ENCODE measurements at regions not wholly inside any gene's neighbourhood (a gene's known extent, or its start where the extent isn't known, plus 50 kb on each side); places are given as distances from the start of the nearest gene placed in this dataset.

DNA sequence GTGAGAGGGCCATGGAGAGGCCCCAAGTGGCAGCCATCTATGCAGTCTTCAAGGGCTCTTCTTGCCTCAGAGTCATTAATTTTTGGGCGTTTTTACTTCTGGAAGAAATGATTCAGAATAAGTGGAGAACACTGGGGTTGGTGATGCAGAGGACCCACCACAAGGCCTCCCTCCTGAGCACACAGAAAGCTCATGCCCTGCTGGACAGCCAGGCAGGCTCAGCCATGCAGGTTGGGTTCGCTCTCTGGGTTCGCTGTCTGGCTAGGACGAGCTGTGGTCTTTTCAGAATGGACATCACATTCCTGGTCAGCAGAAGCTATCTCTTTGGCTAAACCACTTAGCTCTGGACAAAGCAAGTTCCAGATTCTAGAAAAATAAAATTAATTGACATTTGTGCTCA lies 480.8 kb downstream of the RPS24 start:
- Histone ChIP-seq H3K4me3 (no peak overlapping the region), H3K4me1 (replicated peaks in 1 of 2) (no peaks in the 10 kb centered on the region), H3K27me3 (no peaks in the 10 kb centered on the region), H3K36me3 (replicated peaks in 1 of 2) (no peaks in the 10 kb centered on the region), H3K9me3 (replicated peaks in 1 of 3) (no peaks in the 10 kb centered on the region), H3K27ac (peak overlapping the region in 1 of 5 donors; percentile 19)
- 87 to 94% (median 92%) methylated on average over 3 to 4 of the region's 4 CpGs for WGBS, 4 donors
- TF ChIP-seq POLR2A (IDR thresholded peaks at IDR 0.05) = no peak
- TF ChIP-seq, protein P1, sequence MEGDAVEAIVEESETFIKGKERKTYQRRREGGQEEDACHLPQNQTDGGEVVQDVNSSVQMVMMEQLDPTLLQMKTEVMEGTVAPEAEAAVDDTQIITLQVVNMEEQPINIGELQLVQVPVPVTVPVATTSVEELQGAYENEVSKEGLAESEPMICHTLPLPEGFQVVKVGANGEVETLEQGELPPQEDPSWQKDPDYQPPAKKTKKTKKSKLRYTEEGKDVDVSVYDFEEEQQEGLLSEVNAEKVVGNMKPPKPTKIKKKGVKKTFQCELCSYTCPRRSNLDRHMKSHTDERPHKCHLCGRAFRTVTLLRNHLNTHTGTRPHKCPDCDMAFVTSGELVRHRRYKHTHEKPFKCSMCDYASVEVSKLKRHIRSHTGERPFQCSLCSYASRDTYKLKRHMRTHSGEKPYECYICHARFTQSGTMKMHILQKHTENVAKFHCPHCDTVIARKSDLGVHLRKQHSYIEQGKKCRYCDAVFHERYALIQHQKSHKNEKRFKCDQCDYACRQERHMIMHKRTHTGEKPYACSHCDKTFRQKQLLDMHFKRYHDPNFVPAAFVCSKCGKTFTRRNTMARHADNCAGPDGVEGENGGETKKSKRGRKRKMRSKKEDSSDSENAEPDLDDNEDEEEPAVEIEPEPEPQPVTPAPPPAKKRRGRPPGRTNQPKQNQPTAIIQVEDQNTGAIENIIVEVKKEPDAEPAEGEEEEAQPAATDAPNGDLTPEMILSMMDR (IDR thresholded peaks at IDR 0.05) = no peak
- intact Hi-C loops (cut with DNase I) = no loop called here
- DNase-seq = peak in 1 of 7 donors; percentile 10

DNA sequence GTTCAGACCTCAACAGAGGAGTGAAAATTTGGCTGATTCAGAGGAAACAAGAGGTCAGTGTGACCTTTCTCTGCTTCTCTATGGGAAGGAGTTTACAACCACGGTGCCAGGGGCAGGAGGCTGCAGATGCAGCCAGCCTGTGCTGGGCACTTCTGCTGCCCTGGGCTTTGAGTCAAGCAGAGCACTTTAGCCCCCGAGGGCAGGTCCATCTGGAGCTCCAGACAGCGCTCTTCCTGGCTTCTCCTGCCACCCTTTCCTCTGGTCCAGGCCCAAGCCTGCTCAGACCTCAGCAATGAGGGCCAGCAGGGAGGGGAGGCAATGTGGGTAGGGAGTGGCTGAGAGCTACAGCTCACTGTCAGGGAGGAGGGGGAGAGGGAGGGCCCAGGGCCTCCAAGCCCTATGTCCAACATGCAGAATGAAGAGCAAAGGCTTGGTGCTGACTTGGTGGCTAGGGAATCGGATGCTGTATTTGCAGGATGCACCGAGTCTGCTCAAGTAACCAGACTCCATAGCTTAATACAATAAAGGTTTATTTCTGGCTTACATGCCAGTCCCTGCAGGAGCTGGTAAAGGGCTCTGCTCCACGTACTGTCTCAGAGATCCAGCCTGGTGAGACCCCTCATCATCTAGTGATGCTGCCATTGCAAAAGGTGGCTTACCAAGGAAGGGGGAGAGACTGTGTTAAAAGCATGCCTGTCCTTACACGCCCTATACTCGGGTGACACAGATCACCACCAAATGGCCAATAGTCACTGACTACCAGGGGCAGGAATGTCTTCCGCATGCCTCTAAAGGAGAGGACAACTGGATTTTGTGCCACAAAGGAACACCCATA lies 481.6 kb downstream of the RPS24 start:
- TF ChIP-seq, protein P1 (IDR thresholded peaks at IDR 0.05) = no peak
- TF ChIP-seq POLR2A (IDR thresholded peaks at IDR 0.05) = no peak
- no peaks in the 10 kb centered on the region for H3K27me3 ChIP-seq
- H3K9me3 ChIP-seq (replicated peaks in 1 of 3) = no peaks in the 10 kb centered on the region
- no peak overlapping the region for H3K4me3 ChIP-seq
- peak overlapping the region in 2 of 5 donors; percentile 17 to 19 for H3K27ac ChIP-seq
- no peaks in the 10 kb centered on the region for H3K4me1 ChIP-seq (replicated peaks in 1 of 2)
- DNase-seq = peak in 1 of 7 donors; percentile 51
- intact Hi-C loops (cut with DNase I) = no loop called here
- 66 to 81% (median 80%) methylated on average over 6 to 9 of the region's 9 CpGs for WGBS, 4 donors
- no peaks in the 10 kb centered on the region for H3K36me3 ChIP-seq (replicated peaks in 1 of 2)

DNA sequence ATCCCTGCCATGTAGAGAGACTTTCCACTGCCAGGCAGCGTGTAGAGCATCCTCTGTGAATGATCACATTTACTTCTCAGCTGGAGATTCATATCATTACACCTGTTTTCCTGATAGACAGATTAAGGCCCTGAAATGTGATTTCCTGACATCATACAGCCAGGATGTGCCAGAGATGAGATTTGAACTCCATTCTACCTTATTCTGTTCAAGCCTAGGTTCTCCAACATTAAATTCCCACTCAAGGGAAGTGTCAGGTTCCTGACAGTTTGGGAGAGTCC lies 482.1 kb downstream of the RPS24 start:
- H3K4me3 ChIP-seq = no peak overlapping the region
- no peaks in the 10 kb centered on the region for H3K9me3 ChIP-seq (replicated peaks in 1 of 3)
- no peaks in the 10 kb centered on the region for H3K4me1 ChIP-seq (replicated peaks in 1 of 2)
- H3K27ac ChIP-seq = peak overlapping the region in 1 of 5 donors; percentile 17
- DNase-seq = no peak
- H3K36me3 ChIP-seq (replicated peaks in 1 of 2) = no peaks in the 10 kb centered on the region
- intact Hi-C loops (cut with DNase I) = no loop called here
- no peak for TF ChIP-seq POLR2A (IDR thresholded peaks at IDR 0.05)
- no peaks in the 10 kb centered on the region for H3K27me3 ChIP-seq
- whole genome bisulfite sequencing, 4 donors = 79 to 93% (median 90%) methylated on average over 1 of the region's 1 CpG

DNA sequence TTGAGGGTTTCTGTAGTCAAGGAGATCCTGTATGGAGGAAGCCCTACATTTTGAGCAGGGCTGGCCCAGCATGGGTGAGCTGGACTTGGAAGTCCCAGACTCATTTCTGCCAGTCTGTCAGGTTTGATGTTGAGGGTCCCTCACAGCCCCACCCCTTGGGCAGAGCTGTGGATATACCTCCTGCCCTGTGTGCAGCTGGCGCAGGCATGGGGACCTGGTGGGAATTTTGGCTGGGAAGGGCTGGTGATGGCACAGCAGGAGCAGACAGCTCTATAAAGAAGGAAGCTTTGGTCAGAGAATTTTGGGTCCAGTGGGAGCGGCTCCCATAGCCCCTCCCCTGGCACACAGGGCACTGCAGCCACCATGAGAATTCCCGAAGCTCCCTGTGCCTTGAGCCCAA lies 482.6 kb downstream of the RPS24 start:
- no peak for TF ChIP-seq POLR2A (IDR thresholded peaks at IDR 0.05)
- TF ChIP-seq, protein P1 (IDR thresholded peaks at IDR 0.05) = no peak
- no peak overlapping the region for H3K4me3 ChIP-seq
- no peaks in the 10 kb centered on the region for H3K9me3 ChIP-seq (replicated peaks in 1 of 3)
- WGBS, 4 donors = 87 to 96% (median 91%) methylated on average over 1 to 3 of the region's 3 CpGs
- no peaks in the 10 kb centered on the region for H3K36me3 ChIP-seq (replicated peaks in 1 of 2)
- no peaks in the 10 kb centered on the region for H3K4me1 ChIP-seq (replicated peaks in 1 of 2)
- peak in 1 of 7 donors; percentile 35 for DNase-seq
- H3K27ac ChIP-seq = no peak overlapping the region
- no peaks in the 10 kb centered on the region for H3K27me3 ChIP-seq
- intact Hi-C loops (cut with DNase I) = no loop called here

DNA sequence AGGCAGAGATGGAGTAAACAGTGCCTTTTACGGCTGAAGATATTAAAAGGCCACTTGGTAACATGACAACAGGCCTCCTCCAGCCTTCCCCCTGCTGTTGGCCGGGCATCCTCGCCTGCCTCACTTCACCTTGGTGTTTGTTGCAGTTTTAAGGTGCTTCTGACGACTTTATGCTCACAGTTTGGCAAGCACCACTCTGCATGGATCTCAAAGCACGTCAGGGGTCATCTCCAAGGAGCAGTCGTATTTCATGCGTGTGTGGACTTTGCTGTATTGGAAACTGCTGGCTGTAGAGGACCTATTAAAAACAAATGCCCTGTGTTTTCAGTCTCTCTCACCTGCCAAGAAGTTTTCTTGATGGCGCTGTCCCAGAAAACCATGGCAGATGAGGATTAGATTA lies 483.1 kb downstream of the RPS24 start:
- DNase-seq = peak in 1 of 7 donors; percentile 36
- intact Hi-C loops (cut with DNase I) = no loop called here

More for the DNA sequence above, 483.1 kb downstream of the RPS24 start:
- Histone ChIP-seq H3K36me3 (replicated peaks in 1 of 2) (no peaks in the 10 kb centered on the region), H3K4me3 (no peak overlapping the region), H3K27ac (no peak overlapping the region), H3K4me1 (replicated peaks in 1 of 2) (no peaks in the 10 kb centered on the region), H3K27me3 (no peaks in the 10 kb centered on the region), H3K9me3 (replicated peaks in 1 of 3) (no peaks in the 10 kb centered on the region)
- 86 to 95% (median 89%) methylated on average over 8 of the region's 8 CpGs for WGBS, 4 donors
- no peak for TF ChIP-seq POLR2A (IDR thresholded peaks at IDR 0.05)
- TF ChIP-seq, protein P1 (IDR thresholded peaks at IDR 0.05) = no peak
